Renal cortex interstitium (tissue), 11 donors: ENCODE measurements at regions not wholly inside any gene's neighbourhood (a gene's known extent, or its start where the extent isn't known, plus 50 kb on each side); places are given as distances from the start of the nearest gene placed in this dataset.
"Not testable (repeated sequence)": the region's sequence is repeated elsewhere in the genome, so short reads cannot be mapped to it uniquely, and the experiment has no call there.

ENCODE experiments used
- DNase-seq, 11 donors: peaks; one replicate each; pipeline ENCODE4 v3.0.0-alpha.2; 2013; ENCODE audit warnings: low read depth in 9 of 11, low spot score in 4 of 11; ENCODE audit errors: extremely low read depth in 1 of 11

- DNase-seq: not testable (repeated sequence)
Measured at GRCh38 chr16:33913601-33914000, 454.2 kb downstream of the TP53TG3F start.

DNA sequence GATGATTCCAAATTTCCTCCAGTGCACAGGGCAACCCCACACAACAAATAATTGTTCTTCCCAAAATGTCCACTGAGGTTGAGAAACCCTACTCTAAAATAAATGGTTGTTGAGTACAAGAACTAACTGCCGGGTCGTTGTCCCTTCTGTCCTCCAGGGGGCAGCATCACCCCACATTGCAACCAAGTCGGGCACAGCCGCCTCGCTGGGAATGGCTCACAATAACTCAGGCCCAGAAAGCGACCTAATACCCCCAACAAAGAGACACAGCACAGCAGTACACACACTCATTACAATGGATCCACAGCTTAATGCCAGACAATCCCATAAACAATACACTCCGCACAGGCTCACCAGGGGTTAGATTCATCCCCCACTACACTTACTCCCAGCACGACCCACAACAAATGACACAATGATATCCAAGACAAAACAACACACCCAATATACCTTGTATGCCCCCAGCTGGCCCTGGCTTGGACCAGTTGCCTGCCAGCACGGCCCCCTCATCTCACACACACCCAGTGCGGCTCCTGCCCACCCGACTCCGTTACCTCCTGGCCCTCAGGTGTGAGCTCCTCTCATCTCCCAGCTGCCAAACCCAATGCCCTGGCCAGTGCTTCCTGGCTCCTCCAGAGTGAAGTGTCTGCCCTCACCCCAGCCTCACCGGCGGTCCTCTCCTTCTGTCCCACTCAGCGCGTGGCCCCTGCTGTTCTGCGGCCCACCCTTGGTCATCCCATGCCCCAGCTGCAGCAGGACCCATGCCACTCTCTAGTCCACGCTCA lies 461.5 kb downstream of the TP53TG3F start:
- not testable (repeated sequence) for DNase-seq

DNA sequence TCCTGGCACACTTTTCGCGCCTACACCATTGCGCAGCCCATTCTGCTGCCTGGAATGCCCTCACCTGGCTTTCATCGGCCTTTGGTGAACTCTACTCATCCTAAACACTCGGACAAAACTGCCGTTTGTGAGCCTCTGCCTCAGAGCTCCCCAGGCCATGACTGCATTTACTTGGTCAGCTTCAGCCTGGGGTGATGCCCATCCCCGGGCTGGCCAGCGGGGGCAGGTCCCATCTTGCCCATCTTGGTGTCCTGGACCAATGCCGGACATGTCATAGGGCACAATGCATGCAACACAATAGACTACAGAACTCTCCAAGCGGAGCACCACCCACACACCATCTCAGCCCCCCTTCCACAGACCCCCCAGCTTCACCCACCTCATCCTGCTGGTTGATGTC lies 463.5 kb downstream of the TP53TG3F start:
- DNase-seq: not testable (repeated sequence)

GRCh38 chr16:33928026-33928425 lies 468.6 kb downstream of the TP53TG3F start:
- DNase-seq: not testable (repeated sequence)

DNA sequence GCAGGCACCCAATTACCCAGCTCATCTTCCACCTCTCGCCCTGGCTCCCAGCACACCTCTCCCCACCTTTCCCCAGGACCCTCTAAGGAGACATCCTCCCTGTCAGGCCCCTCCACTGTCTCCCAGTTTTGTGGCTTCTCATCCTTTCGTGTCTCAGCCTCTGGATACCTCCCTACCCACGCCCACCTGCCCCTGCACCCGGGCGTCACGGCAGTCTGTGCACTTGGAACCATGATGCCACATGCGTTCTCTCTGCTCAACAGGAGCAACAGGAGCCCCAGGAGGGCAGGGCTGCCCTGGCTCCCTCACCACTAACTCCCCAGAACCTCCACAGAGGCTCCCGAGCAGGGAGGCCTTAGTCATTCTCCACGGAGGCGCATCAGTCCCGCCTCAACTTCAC lies 472.8 kb downstream of the TP53TG3F start:
- DNase-seq: not testable (repeated sequence)

- not testable (repeated sequence) for DNase-seq
Measured at GRCh38 chr16:33933039-33933438, 473.6 kb downstream of the TP53TG3F start.

DNA sequence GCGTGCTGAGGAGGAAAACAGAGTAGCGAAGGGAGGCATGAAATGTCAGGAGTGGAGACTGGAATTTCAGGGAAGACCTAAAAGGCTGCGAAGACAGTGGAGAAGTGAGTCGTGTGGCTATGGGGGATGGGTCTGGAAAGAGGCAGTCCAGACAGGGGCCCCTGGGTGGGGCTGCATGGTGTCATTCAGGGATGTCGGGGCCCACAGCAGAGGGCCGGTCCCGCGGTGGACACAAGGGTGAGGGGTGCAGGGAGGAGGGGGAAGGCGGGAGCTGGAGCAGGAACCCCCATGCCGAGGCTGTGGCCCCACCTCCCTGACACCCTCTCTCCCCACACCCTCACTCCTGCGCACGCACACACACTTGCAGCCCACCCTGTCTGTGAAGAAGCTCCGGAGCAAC lies 476.4 kb downstream of the TP53TG3F start:
- DNase-seq: not testable (repeated sequence)

DNA sequence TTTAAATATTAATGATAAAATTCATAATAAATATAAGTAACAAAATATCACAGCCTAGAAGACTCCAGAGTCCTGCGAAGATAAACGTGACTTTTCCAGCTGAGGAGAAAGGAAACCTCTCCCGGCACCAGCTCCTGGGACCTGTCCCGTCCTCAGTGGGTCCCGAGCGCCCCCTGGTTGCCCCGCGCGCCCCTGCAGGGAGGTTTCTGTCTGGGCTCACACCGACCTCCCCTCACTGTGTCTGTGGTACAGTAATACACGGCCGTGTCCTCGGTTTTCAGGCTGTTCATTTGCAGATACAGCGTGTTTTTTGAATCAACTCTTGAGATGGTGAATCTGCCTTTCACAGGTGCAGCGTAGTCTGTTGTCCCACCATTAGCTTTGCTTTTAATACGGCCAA lies 478.7 kb downstream of the TP53TG3F start:
- DNase-seq: not testable (repeated sequence)

- DNase-seq: not testable (repeated sequence)
Measured at GRCh38 chr16:33961536-33961935, 502.1 kb downstream of the TP53TG3F start.

GRCh38 chr16:33965534-33965933 lies 506.1 kb downstream of the TP53TG3F start:
- DNase-seq: not testable (repeated sequence)

DNA sequence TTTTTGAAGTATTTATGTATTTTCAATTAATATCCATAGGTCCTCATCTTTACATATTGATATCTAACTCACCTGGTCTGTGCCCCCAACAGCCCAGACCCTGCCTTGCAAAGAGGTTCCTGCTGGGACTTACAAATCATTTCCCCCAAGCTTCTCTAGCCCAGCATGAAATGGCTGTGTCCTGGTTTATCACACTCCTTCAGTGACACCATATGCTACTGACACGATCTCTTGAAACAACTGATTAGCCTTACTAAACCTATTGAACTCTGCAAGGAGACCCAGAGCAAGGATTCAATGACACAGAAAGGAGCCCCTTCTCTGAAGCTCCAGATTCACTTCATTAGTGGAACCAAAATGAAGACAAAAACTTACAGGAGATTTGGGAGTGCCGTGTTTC lies 507.4 kb downstream of the TP53TG3F start:
- DNase-seq: not testable (repeated sequence)

- DNase-seq: not testable (repeated sequence)
Measured at GRCh38 chr16:33974557-33974956, 515.1 kb downstream of the TP53TG3F start.

GRCh38 chr16:33975744-33976143 lies 516.3 kb downstream of the TP53TG3F start:
- not testable (repeated sequence) for DNase-seq

DNA sequence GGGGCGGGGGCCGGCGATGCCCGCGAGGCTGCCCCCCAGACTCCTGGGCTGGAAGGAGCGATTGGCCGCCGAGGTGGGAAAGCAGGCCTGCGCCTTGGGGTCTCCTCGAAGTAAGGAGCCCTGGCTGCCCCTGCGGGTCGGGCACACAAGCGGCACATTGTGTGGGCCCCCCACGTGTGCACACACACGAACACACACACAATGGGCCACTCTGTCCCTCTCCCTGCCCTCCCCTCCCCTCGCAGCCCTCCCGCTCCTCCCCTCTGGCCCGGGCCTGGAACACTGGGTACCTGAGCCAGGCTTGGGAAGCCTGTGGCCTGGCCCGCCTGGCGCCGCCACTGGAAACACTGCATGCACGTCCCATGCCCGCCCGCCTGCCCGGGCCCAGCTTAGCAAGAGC lies 517.1 kb downstream of the TP53TG3F start:
- not testable (repeated sequence) for DNase-seq

GRCh38 chr16:33978784-33979183 lies 519.4 kb downstream of the TP53TG3F start:
- DNase-seq: not testable (repeated sequence)

- not testable (repeated sequence) for DNase-seq
Measured at GRCh38 chr16:33979613-33980012, 520.2 kb downstream of the TP53TG3F start.

GRCh38 chr16:33980736-33981135 lies 521.3 kb downstream of the TP53TG3F start:
- DNase-seq: not testable (repeated sequence)

- DNase-seq: not testable (repeated sequence)
Measured at GRCh38 chr16:33984428-33984827, 525.0 kb downstream of the TP53TG3F start.

GRCh38 chr16:33986521-33986920 lies 527.1 kb downstream of the TP53TG3F start:
- not testable (repeated sequence) for DNase-seq

DNA sequence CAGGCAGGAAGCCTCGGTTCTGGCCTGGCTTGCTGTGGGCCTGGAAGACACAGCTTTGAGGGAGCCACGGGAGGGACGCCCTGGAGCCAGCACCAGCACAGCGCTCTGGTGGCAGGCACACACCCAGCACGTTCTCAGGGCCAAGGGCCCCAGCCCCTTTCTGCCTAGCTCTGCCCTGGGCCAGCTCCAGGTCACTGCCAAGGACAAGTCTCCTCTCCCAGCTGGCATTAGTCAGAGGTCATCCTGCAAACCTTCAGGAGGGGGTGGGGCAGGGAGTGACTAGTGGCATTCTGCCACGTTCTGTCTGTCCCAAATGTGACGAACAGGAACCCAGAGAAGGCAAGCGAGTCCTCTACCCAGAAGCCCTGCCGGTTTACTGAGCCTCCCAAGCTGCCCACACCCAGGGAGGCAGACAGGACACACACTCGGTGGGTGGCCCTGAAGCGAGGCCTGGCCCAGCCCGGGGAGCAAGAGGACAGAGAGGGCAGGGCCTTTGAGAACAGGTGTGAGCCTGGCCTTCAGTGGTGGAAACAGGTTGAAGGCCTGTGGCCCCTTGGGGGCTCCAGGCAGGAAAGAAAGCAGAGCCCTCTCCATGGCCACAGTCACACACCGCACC lies 528.0 kb downstream of the TP53TG3F start:
- not testable (repeated sequence) for DNase-seq
